IMR-90 (cell line): ENCODE measurements at regions not wholly inside any gene's neighbourhood (a gene's known extent, or its start where the extent isn't known, plus 50 kb on each side); places are given as distances from the start of the nearest gene placed in this dataset.

ENCODE experiments used
- ATAC-seq: fragments of 200-7000 bp; cut with Tn5 transposase; 2 replicates; pipeline ENCODE4 v1.9.1; 2020; ENCODE audit warnings: low read depth, mild to moderate bottlenecking, moderate library complexity
- BruUV-seq: library from RNA; stranded (reverse); fragments of 400-500 nt; replicated peaks from 2 replicates; lab custom pipeline; 2021; lab: Mats Ljungman, UMichigan
- CTCF ChIA-PET: fragments of 300-600 bp; formaldehyde crosslinking; extraction: SDS; loops from one replicate; lab custom pipeline; 2021; ENCODE audit warnings: antibody characterized with exemption; lab: Yijun Ruan, JAX
- POLR2A ChIA-PET: fragments of 300-600 bp; sonication (Branson Sonifier 250); formaldehyde crosslinking; loops from one replicate; lab custom pipeline; 2022; ENCODE audit warnings: antibody characterized with exemption; ENCODE audit not compliant: unreplicated experiment; lab: Charles Lee
- DNase-seq: peaks from one replicate; pipeline ENCODE4 v3.0.0; 2013
- H2AFZ ChIP-seq: replicated peaks from 2 replicates; pipeline ENCODE3; 2013; ENCODE audit warnings: low read length, mild to moderate bottlenecking; ENCODE audit not compliant: poor library complexity
- H2AK5ac ChIP-seq: 2 replicates; pipeline ENCODE4 v1.6.1; 2013; ENCODE audit warnings: low read depth, low read length, inconsistent platforms
- H2AK9ac ChIP-seq: replicated peaks from 2 replicates; pipeline ENCODE3; 2013; ENCODE audit warnings: mild to moderate bottlenecking, low read depth, low read length, moderate library complexity; ENCODE audit not compliant: poor library complexity
- H2BK120ac ChIP-seq: 2 replicates; pipeline ENCODE4 v1.6.1; 2013; ENCODE audit warnings: low read depth, low read length, inconsistent platforms
- H2BK15ac ChIP-seq: 3 replicates; pipeline ENCODE4 v1.6.1; 2013; ENCODE audit warnings: low read depth, low read length, inconsistent platforms
- H2BK20ac ChIP-seq: 2 replicates; pipeline ENCODE4 v1.6.1; 2013; ENCODE audit warnings: low read depth, mild to moderate bottlenecking, inconsistent platforms, low read length, moderate library complexity
- H2BK5ac ChIP-seq: 2 replicates; pipeline ENCODE4 v1.6.1; 2013; ENCODE audit warnings: mild to moderate bottlenecking, low read depth, low read length, inconsistent platforms; ENCODE audit not compliant: poor library complexity, severe bottlenecking
- H3K14ac ChIP-seq: replicated peaks from 2 replicates; pipeline ENCODE4 v1.6.1; 2013; ENCODE audit warnings: low read depth, low read length, inconsistent platforms
- H3K18ac ChIP-seq: 2 replicates; pipeline ENCODE4 v1.6.1; 2013; ENCODE audit warnings: low read depth, low read length, control low read depth
- H3K23ac ChIP-seq: 2 replicates; pipeline ENCODE4 v1.6.1; 2013; ENCODE audit warnings: low read depth, low read length, inconsistent platforms
- H3K27ac ChIP-seq: 2 replicates; pipeline ENCODE4 v1.5.1; 2013; ENCODE audit warnings: mild to moderate bottlenecking, control low read depth, low read length; ENCODE audit not compliant: insufficient read depth
- H3K27me3 ChIP-seq: 2 replicates; pipeline ENCODE4 v1.6.1; 2013; ENCODE audit warnings: low read length; ENCODE audit not compliant: control insufficient read depth, insufficient read depth
- H3K36me3 ChIP-seq: 2 replicates; pipeline ENCODE4 v1.6.1; 2013; ENCODE audit warnings: low read length, mixed read lengths; ENCODE audit not compliant: control insufficient read depth, insufficient read depth
- H3K4ac ChIP-seq: 2 replicates; pipeline ENCODE4 v1.6.1; 2013; ENCODE audit warnings: low read depth, low read length, inconsistent platforms
- H3K4me1 ChIP-seq: 2 replicates; pipeline ENCODE4 v1.6.1; 2013; ENCODE audit warnings: low read length, mixed read lengths; ENCODE audit not compliant: control insufficient read depth, insufficient read depth
- H3K4me2 ChIP-seq: 2 replicates; pipeline ENCODE4 v1.6.1; 2013; ENCODE audit warnings: low read depth, mild to moderate bottlenecking, control low read depth, low read length, moderate library complexity
- H3K4me3 ChIP-seq: 2 replicates; pipeline ENCODE4 v1.5.1; 2013; ENCODE audit warnings: low read depth, mild to moderate bottlenecking, control low read depth, low read length, moderate library complexity; ENCODE audit not compliant: insufficient read depth
- H3K56ac ChIP-seq: 2 replicates; pipeline ENCODE4 v1.6.1; 2013; ENCODE audit warnings: low read length, inconsistent platforms; ENCODE audit not compliant: insufficient read depth; ENCODE audit errors: extremely low read depth
- H3K79me1 ChIP-seq, 2 experiments: 2 replicates each; pipeline ENCODE4 v1.6.1; 2013; ENCODE audit warnings: low read length in 2 of 2, inconsistent platforms in 1 of 2, low read depth in 1 of 2
- H3K9ac ChIP-seq: 2 replicates; pipeline ENCODE4 v1.6.1; 2013; ENCODE audit warnings: low read depth, low read length, control low read depth
- H3K9me1 ChIP-seq: 2 replicates; pipeline ENCODE4 v1.6.1; 2013; ENCODE audit warnings: low read length, inconsistent platforms; ENCODE audit not compliant: insufficient read depth
- H3K9me3 ChIP-seq: 2 replicates; pipeline ENCODE4 v1.6.1; 2013; ENCODE audit warnings: low read length; ENCODE audit not compliant: control insufficient read depth, insufficient read depth
- H4K20me1 ChIP-seq: 2 replicates; pipeline ENCODE4 v1.6.1; 2013; ENCODE audit warnings: low read length, inconsistent platforms; ENCODE audit not compliant: insufficient read depth
- H4K5ac ChIP-seq: 2 replicates; pipeline ENCODE4 v1.6.1; 2013; ENCODE audit warnings: mild to moderate bottlenecking, low read depth, low read length, control low read depth
- H4K8ac ChIP-seq, 2 experiments: 2 replicates each; pipeline ENCODE4 v1.6.1; 2013; ENCODE audit warnings: low read depth in 2 of 2, low read length in 2 of 2, control low read depth in 1 of 2, inconsistent platforms in 1 of 2
- H4K91ac ChIP-seq: 2 replicates; pipeline ENCODE4 v1.6.1; 2013; ENCODE audit warnings: low read depth, low read length, inconsistent platforms; ENCODE audit not compliant: insufficient read depth
- ELK1 ChIP-seq: fragments of 150-350 bp; IDR thresholded peaks from 2 replicates; pipeline ENCODE4 v1.6.1; 2016; ENCODE audit warnings: low read depth, mild to moderate bottlenecking, low read length, moderate library complexity, borderline replicate concordance
- MAFK ChIP-seq: IDR thresholded peaks from 2 replicates; pipeline ENCODE4 v1.6.1; 2012; ENCODE audit warnings: low read depth, low read length, improper control_type of control experiment
- WGBS, 2 experiments: methylation state at CpG; one replicate each; pipeline versions ENCODE4 v1.1.5 to v1.1.7; 2013; ENCODE audit warnings: missing lambda C conversion rate in 2 of 2; ENCODE audit not compliant: insufficient read length in 1 of 2; ENCODE audit errors: extremely low coverage in 2 of 2; 5-methylcytosine and 5-hydroxymethylcytosine counted together
- dilution Hi-C: fragments of 300-500 bp; cut with HindIII; formaldehyde crosslinking; loops from one replicate; pipeline ENCODE4 v1.14.3; 2018; ENCODE audit warnings: low sequenced_read_pairs; ENCODE audit not compliant: unreplicated experiment
- in situ Hi-C: fragments of 300-500 bp; cut with MboI; formaldehyde crosslinking; loops from 3 replicates; pipeline ENCODE4 v1.14.3; 2019; ENCODE audit warnings: low sequenced_read_pairs, inconsistent platforms, mixed read lengths
- intact Hi-C: fragments of 100-400 bp; cut with micrococcal nuclease; formaldehyde crosslinking; loops from 2 replicates; pipeline ENCODE4 v1.10.0; 2022

GRCh38 chr11:87934182-87934581, 241.1 kb downstream of the RAB38 start:
- H3K4ac ChIP-seq = no peak overlapping the region
- H4K5ac ChIP-seq = no peak overlapping the region
- no peak overlapping the region for H4K8ac ChIP-seq
- no peak overlapping the region for H3K14ac ChIP-seq
- no peak overlapping the region for H3K9ac ChIP-seq
- no peak overlapping the region for H3K4me2 ChIP-seq
- ATAC-seq (no peak), DNase-seq (no peak)
- H3K56ac ChIP-seq = no peak overlapping the region
- H4K20me1 ChIP-seq = no peaks in the 10 kb centered on the region
- no peaks in the 10 kb centered on the region for H3K27me3 ChIP-seq
- intact Hi-C loops (no loop called here), in situ Hi-C loops (no loop called here), dilution Hi-C loops (no loop called here)
- no peak overlapping the region for H2BK5ac ChIP-seq
- no peaks in the 10 kb centered on the region for H3K9me1 ChIP-seq
- POLR2A ChIA-PET = interaction anchor here (0.6 kb wide), 1 partner anchor 99 kb away, joined by 3 read pairs; no protein-coding TSS in a partner anchor
- H3K79me1 ChIP-seq = no peaks in the 10 kb centered on the region
- no peak overlapping the region for H3K4me3 ChIP-seq
- no peak overlapping the region for H3K27ac ChIP-seq
- CTCF ChIA-PET = no interaction called here
- no peak overlapping the region for H2BK15ac ChIP-seq
- no peak overlapping the region for H3K23ac ChIP-seq
- TF ChIP-seq MAFK = peak; percentile 49; the same call in 1 of the 2 replicates
- TF ChIP-seq ELK1 = no peak
- BruUV-seq = no TSS peak
- no peak overlapping the region for H2AK9ac ChIP-seq
- H2BK20ac ChIP-seq = no peak overlapping the region
- no peaks in the 10 kb centered on the region for H3K4me1 ChIP-seq
- no peak overlapping the region for H2BK120ac ChIP-seq
- H2AK5ac ChIP-seq = no peak overlapping the region
- no peak overlapping the region for H2AFZ ChIP-seq
- no peak overlapping the region for H3K18ac ChIP-seq
- no peaks in the 10 kb centered on the region for H3K9me3 ChIP-seq
- no peaks in the 10 kb centered on the region for H3K36me3 ChIP-seq
- H4K91ac ChIP-seq = no peak overlapping the region
- no CpG with 5 or more reads among the region's 2 CpGs for WGBS, 2 experiments
